ENCODE measurements at regions not wholly inside any gene's neighbourhood (a gene's known extent, or its start where the extent isn't known, plus 50 kb on each side); places are given as distances from the start of the nearest gene placed in this dataset.

DNA sequence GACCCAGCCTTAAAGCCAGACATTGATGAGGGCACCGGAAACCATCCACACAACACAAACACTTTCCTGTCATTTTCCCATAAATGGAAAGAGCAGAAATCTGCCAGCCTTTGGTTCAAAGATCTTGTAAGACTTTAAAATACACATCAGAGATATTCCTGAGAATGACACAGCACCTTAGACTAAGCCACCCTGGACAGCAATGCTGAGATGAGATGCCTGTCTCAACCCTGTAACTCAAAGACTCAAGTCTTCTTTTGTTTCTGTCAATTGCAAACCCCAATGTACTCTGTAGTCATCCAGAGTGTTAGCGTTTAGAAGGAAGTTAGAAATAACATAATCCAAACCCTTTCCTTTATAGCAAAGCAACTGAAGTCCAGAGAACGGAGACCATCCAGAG lies 119.2 kb downstream of the CCNA1 start:
- DNase-seq (ENCODE audit: low read depth), result no peak

DNA sequence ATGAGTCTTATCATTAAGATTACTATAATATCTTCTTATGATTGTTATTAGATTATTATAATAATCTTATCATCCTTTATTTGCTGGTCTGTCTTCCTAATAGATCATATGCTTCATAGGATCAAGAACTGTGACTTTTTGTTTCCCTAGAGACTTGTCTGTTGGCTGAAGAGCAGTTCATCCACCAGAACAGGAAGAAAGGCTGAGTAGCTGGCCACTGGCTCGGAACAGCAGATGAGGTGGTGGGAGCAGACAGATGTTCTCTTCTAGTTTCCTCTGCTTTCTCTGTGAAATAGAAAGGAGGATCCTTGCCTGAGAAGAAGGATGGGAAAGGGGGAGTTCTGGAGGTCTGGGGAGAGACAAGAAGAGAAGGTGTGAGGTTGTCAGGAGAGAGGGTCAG lies 120.0 kb downstream of the CCNA1 start:
- DNase-seq (ENCODE audit: low read depth), result no peak

DNA sequence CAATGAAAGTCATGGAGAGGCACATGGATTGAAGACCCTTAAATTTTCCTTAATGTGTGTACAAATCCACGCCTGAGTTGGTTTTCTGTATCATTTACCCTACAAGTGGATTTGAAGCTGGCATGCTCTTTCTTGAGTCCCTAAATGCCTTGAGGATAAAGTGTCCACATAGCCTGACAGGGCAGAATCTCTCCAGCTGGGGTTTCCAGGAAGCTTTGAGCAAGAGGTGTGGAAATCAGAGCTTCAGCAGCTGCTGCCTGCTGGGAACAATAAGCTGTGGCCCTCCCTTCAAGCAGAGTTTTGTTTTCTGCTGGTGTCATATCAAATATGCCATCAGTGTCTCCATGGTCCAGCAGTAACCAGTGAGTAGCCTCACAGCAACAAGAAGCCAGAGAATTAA lies 120.3 kb upstream of the SERTM1 start:
- no peak for DNase-seq (ENCODE audit: low read depth)

DNA sequence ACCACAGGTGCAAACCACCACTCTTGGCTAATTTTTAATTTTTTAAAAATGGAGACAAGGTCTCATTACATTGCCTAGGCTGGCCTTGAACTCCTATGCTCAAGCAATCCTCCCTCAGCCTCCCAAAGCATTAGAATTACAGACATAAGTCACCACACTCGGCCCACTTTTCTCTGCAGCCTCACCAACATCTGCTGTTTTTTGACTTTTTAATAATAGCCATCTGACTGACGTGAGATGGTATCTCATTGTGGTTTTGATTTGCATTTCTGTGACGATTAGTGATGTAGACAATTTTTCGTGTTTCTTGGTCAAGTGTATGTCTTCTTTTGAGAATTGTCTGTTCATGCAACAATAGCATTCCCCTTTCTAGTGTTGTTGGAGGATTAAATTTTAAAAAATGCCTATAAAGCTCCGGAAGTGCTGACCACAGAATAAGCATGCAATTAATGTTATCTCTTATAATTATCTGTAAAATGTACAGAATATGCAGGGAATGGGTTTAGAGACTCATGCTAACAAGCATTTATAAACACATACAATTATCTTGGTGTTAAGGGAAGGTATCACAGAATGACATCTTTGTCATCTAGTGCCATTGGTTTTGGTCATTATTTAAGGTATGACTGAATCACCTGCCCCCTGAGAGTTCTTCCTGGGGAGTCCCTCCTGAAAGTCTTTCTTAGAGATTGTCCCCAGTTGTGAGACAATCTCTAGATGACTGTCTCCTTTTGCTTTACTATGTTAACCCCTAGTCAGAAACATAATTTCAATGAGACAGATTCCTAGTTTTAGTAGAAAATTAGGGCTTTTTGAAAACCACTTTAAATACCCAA lies 118.5 kb upstream of the SERTM1 start:
- DNase-seq (ENCODE audit: low read depth), result no peak

GRCh38 chr13:36559375-36559774 lies 114.4 kb upstream of the SERTM1 start:
- DNase-seq (ENCODE audit: low read depth), result no peak

DNA sequence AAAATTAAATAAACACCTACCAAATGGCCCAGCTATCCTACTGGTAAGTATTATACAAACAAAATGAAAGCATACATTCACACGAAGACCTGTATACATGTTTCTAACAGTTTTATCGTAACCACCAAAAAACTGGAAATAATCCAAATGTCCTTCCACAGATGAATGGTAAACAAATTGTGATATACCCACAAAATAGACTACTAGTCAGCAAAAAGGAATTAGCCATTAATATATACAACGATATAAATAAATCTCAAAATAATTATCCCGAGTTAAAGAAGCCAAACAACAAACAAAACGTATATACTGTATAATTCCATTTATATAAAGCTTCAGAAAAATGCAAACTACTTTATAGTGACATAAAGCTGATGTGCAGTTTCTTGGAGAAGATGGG lies 106.3 kb upstream of the SERTM1 start:
- DNase-seq (ENCODE audit: low read depth), result no peak

DNA sequence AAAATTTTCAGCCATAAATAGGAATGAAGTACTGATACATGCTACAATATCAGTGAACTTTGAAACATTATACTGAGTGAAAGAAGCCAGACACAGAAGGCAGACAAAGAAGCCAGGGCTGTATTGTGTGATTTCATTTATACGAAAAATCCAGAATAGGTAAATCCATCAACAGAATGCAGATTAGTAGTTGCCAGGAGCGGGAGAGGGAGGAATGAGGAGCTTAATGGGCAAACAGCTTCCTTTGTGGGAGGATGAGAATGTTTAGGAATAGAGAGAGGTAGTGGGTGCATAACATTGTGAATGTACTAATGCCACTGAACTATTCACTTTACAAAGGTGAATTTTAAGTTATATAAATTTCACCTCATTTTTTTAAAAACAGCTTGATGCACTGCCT lies 103.3 kb upstream of the SERTM1 start:
- DNase-seq (ENCODE audit: low read depth), result no peak

DNA sequence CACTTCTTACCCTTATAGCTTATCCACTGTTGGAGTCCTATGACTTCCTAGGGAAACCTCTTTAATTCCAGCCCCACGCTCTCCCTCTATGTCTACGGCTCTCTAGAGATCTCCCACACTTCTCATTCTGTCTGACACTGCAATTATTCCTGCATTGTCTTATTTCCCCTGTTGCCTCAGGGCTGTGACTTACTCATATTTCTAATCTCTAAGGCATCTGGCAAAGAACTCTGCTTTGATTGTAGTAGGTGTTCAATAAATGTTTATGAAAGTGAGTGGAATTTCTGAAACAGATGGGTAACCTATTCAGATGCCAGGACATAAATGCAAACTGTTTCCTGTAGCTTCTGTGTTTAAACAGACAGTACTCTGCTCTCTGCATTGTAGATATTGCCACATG lies 102.4 kb upstream of the SERTM1 start:
- no peak for DNase-seq (ENCODE audit: low read depth)

- DNase-seq (ENCODE audit: low read depth), result no peak
Measured at GRCh38 chr13:36582977-36583376, 90.8 kb upstream of the SERTM1 start.

DNA sequence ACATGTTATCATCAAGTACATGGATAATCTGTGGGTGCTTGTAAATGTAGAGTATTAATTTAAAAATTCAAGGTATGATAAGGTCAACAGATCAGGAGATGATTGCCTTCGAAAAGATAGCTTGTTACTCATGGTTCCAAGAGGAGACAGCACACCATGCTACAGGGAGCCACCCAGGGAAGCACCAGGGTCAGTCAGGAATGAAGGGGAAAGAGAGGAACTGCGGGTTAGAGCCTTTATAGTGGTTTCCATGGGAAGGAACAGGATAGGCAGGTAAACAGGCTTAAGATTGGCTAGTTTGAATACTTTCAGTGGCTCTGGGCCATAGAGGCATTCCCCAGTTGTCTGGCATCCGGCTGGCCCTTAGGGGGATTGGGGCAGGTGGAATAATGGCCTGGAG lies 74.2 kb upstream of the SERTM1 start:
- no peak for DNase-seq (ENCODE audit: low read depth)

GRCh38 chr13:36601186-36601585 lies 72.6 kb upstream of the SERTM1 start:
- no peak for DNase-seq (ENCODE audit: low read depth)

GRCh38 chr13:36606060-36606459 lies 67.8 kb upstream of the SERTM1 start:
- DNase-seq (ENCODE audit: low read depth), result no peak

DNA sequence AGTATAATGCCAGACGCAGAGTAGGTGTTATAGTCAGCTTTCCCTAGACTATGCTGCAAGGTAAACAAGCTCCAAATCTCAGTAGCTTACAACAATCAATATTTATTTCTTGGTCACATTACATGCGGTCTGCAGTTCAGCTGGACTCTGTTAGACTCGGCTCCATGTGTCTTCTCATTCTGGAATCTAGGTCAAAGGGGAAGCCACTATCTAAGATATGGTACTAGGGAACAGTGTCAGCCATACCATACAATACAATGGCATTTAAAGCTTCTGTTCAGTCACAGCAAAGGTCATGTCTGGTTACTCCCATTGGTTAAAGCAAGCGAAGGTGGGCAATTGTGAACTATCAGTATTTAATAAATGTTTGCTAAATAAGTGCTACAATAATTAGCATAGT lies 65.3 kb upstream of the SERTM1 start:
- no peak for DNase-seq (ENCODE audit: low read depth)

DNA sequence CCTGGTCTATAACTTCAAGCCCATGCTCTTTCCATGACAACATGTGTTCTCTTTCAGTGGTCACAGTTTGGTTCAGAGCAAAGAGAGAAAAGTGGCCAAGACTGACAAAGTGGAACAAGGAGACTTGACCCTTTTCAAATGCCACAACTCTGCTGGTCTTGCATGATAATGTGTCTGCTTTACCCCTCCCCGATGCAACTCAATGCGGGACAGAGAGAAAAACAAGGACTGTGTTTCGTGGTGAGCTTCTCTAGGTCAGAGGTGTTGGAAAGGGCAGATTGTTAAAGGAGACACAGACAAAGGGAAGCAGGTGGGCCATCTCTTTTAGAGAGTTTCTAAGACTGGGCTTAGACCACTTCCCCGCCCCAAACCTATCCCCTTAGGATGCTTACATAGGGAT lies 61.6 kb upstream of the SERTM1 start:
- DNase-seq (ENCODE audit: low read depth), result no peak

GRCh38 chr13:36616706-36617105 lies 57.1 kb upstream of the SERTM1 start:
- DNase-seq (ENCODE audit: low read depth), result no peak

DNA sequence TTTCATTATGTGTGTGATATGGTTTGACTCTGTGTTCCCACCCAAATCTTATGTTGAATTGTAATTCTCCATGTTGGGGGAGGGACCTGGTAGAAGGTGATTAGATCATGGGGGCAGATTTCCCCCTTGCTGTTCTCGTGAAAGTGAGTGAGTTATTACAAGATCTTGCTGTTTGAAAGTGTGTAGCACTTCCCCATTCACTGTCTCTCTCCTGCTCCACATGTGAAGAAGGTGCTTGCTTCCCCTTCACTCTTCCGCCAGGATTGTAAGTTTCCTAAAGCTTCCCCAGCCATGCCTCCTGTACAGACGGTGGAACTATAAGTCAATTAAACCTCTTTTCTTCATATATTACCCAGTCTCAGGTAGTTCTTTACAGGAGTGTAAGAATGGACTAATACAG lies 54.3 kb upstream of the SERTM1 start:
- no peak for DNase-seq (ENCODE audit: low read depth)
